GM12892 (cell line): ENCODE measurements at regions not wholly inside any gene's neighbourhood (a gene's known extent, or its start where the extent isn't known, plus 50 kb on each side); places are given as distances from the start of the nearest gene placed in this dataset.

Experiments used
- POLR2A ChIP-seq: IDR thresholded peaks from 2 replicates; pipeline ENCODE4 v1.6.1; 2011; ENCODE audit warnings: low read depth, low read length, control low read depth
- POLR2AphosphoS5 ChIP-seq: IDR thresholded peaks from 2 replicates; pipeline ENCODE4 v1.6.1; 2011; ENCODE audit warnings: low read depth, low read length, control low read depth
- TAF1 ChIP-seq: IDR thresholded peaks from 2 replicates; pipeline ENCODE4 v1.6.1; 2011; ENCODE audit warnings: low read depth, mild to moderate bottlenecking, control low read depth, low read length, borderline replicate concordance

DNA sequence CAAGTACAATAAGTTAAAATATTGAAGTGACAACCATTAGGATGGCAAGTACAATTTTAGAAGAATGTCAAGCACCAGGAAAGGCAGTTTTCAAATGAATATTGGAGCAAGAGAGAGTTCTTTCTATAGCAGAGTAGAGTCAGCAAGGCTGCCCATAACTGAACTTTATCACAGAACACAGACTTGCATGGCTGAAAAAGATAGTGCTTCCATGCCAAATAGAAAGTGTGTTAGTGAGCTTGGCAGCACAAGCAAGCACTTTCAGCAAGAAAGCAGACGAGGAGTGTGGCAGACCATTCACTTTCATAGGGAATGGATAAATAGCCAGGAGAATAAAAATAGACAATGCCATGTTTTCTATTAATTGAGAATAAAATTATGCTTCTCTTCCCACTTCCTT, 647.0 kb upstream of the MGAT4C start:
- no peak for TF ChIP-seq POLR2AphosphoS5
- TF ChIP-seq POLR2A = no peak
- no peak for TF ChIP-seq TAF1
